IMR-90 (cell line): ENCODE measurements at regions not wholly inside any gene's neighbourhood (a gene's known extent, or its start where the extent isn't known, plus 50 kb on each side); places are given as distances from the start of the nearest gene placed in this dataset.

Experiments used
- ATAC-seq: fragments of 200-7000 bp; cut with Tn5 transposase; 2 replicates; pipeline ENCODE4 v1.9.1; 2020; ENCODE audit warnings: low read depth, mild to moderate bottlenecking, moderate library complexity
- BruUV-seq: library from RNA; stranded (reverse); fragments of 400-500 nt; replicated peaks from 2 replicates; lab custom pipeline; 2021; lab: Mats Ljungman, UMichigan
- CTCF ChIA-PET: fragments of 300-600 bp; formaldehyde crosslinking; extraction: SDS; loops from one replicate; lab custom pipeline; 2021; ENCODE audit warnings: antibody characterized with exemption; lab: Yijun Ruan, JAX
- POLR2A ChIA-PET: fragments of 300-600 bp; sonication (Branson Sonifier 250); formaldehyde crosslinking; loops from one replicate; lab custom pipeline; 2022; ENCODE audit warnings: antibody characterized with exemption; ENCODE audit not compliant: unreplicated experiment; lab: Charles Lee
- DNase-seq: peaks from one replicate; pipeline ENCODE4 v3.0.0; 2013
- H2AFZ ChIP-seq: replicated peaks from 2 replicates; pipeline ENCODE3; 2013; ENCODE audit warnings: low read length, mild to moderate bottlenecking; ENCODE audit not compliant: poor library complexity
- H2AK5ac ChIP-seq: 2 replicates; pipeline ENCODE4 v1.6.1; 2013; ENCODE audit warnings: low read depth, low read length, inconsistent platforms
- H2AK9ac ChIP-seq: replicated peaks from 2 replicates; pipeline ENCODE3; 2013; ENCODE audit warnings: mild to moderate bottlenecking, low read depth, low read length, moderate library complexity; ENCODE audit not compliant: poor library complexity
- H2BK120ac ChIP-seq: 2 replicates; pipeline ENCODE4 v1.6.1; 2013; ENCODE audit warnings: low read depth, low read length, inconsistent platforms
- H2BK15ac ChIP-seq: 3 replicates; pipeline ENCODE4 v1.6.1; 2013; ENCODE audit warnings: low read depth, low read length, inconsistent platforms
- H2BK20ac ChIP-seq: 2 replicates; pipeline ENCODE4 v1.6.1; 2013; ENCODE audit warnings: low read depth, mild to moderate bottlenecking, inconsistent platforms, low read length, moderate library complexity
- H2BK5ac ChIP-seq: 2 replicates; pipeline ENCODE4 v1.6.1; 2013; ENCODE audit warnings: mild to moderate bottlenecking, low read depth, low read length, inconsistent platforms; ENCODE audit not compliant: poor library complexity, severe bottlenecking
- H3K14ac ChIP-seq: replicated peaks from 2 replicates; pipeline ENCODE4 v1.6.1; 2013; ENCODE audit warnings: low read depth, low read length, inconsistent platforms
- H3K18ac ChIP-seq: 2 replicates; pipeline ENCODE4 v1.6.1; 2013; ENCODE audit warnings: low read depth, low read length, control low read depth
- H3K23ac ChIP-seq: 2 replicates; pipeline ENCODE4 v1.6.1; 2013; ENCODE audit warnings: low read depth, low read length, inconsistent platforms
- H3K27ac ChIP-seq: 2 replicates; pipeline ENCODE4 v1.5.1; 2013; ENCODE audit warnings: mild to moderate bottlenecking, control low read depth, low read length; ENCODE audit not compliant: insufficient read depth
- H3K27me3 ChIP-seq: 2 replicates; pipeline ENCODE4 v1.6.1; 2013; ENCODE audit warnings: low read length; ENCODE audit not compliant: control insufficient read depth, insufficient read depth
- H3K36me3 ChIP-seq: 2 replicates; pipeline ENCODE4 v1.6.1; 2013; ENCODE audit warnings: low read length, mixed read lengths; ENCODE audit not compliant: control insufficient read depth, insufficient read depth
- H3K4ac ChIP-seq: 2 replicates; pipeline ENCODE4 v1.6.1; 2013; ENCODE audit warnings: low read depth, low read length, inconsistent platforms
- H3K4me1 ChIP-seq: 2 replicates; pipeline ENCODE4 v1.6.1; 2013; ENCODE audit warnings: low read length, mixed read lengths; ENCODE audit not compliant: control insufficient read depth, insufficient read depth
- H3K4me2 ChIP-seq: 2 replicates; pipeline ENCODE4 v1.6.1; 2013; ENCODE audit warnings: low read depth, mild to moderate bottlenecking, control low read depth, low read length, moderate library complexity
- H3K4me3 ChIP-seq: 2 replicates; pipeline ENCODE4 v1.5.1; 2013; ENCODE audit warnings: low read depth, mild to moderate bottlenecking, control low read depth, low read length, moderate library complexity; ENCODE audit not compliant: insufficient read depth
- H3K56ac ChIP-seq: 2 replicates; pipeline ENCODE4 v1.6.1; 2013; ENCODE audit warnings: low read length, inconsistent platforms; ENCODE audit not compliant: insufficient read depth; ENCODE audit errors: extremely low read depth
- H3K79me1 ChIP-seq, 2 experiments: 2 replicates each; pipeline ENCODE4 v1.6.1; 2013; ENCODE audit warnings: low read length in 2 of 2, inconsistent platforms in 1 of 2, low read depth in 1 of 2
- H3K9ac ChIP-seq: 2 replicates; pipeline ENCODE4 v1.6.1; 2013; ENCODE audit warnings: low read depth, low read length, control low read depth
- H3K9me1 ChIP-seq: 2 replicates; pipeline ENCODE4 v1.6.1; 2013; ENCODE audit warnings: low read length, inconsistent platforms; ENCODE audit not compliant: insufficient read depth
- H3K9me3 ChIP-seq: 2 replicates; pipeline ENCODE4 v1.6.1; 2013; ENCODE audit warnings: low read length; ENCODE audit not compliant: control insufficient read depth, insufficient read depth
- H4K20me1 ChIP-seq: 2 replicates; pipeline ENCODE4 v1.6.1; 2013; ENCODE audit warnings: low read length, inconsistent platforms; ENCODE audit not compliant: insufficient read depth
- H4K5ac ChIP-seq: 2 replicates; pipeline ENCODE4 v1.6.1; 2013; ENCODE audit warnings: mild to moderate bottlenecking, low read depth, low read length, control low read depth
- H4K8ac ChIP-seq, 2 experiments: 2 replicates each; pipeline ENCODE4 v1.6.1; 2013; ENCODE audit warnings: low read depth in 2 of 2, low read length in 2 of 2, control low read depth in 1 of 2, inconsistent platforms in 1 of 2
- H4K91ac ChIP-seq: 2 replicates; pipeline ENCODE4 v1.6.1; 2013; ENCODE audit warnings: low read depth, low read length, inconsistent platforms; ENCODE audit not compliant: insufficient read depth
- BHLHE40 ChIP-seq: fragments of 150-350 bp; IDR thresholded peaks from 2 replicates; pipeline ENCODE4 v1.6.1; 2016; ENCODE audit warnings: mild to moderate bottlenecking, low read depth, low read length
- CEBPB ChIP-seq: IDR thresholded peaks from 2 replicates; pipeline ENCODE4 v1.6.1; 2012; ENCODE audit warnings: low read depth, low read length, improper control_type of control experiment
- MAFK ChIP-seq: IDR thresholded peaks from 2 replicates; pipeline ENCODE4 v1.6.1; 2012; ENCODE audit warnings: low read depth, low read length, improper control_type of control experiment
- MAZ ChIP-seq: IDR thresholded peaks from 2 replicates; pipeline ENCODE4 v1.6.1; 2012; ENCODE audit warnings: low read depth, mild to moderate bottlenecking, low read length, improper control_type of control experiment, moderate library complexity, borderline replicate concordance
- NFE2L2 ChIP-seq: fragments of 150-350 bp; IDR thresholded peaks from 2 replicates; pipeline ENCODE4 v1.6.1; 2016; ENCODE audit warnings: low read depth, mild to moderate bottlenecking, low read length
- POLR2A ChIP-seq: IDR thresholded peaks from 2 replicates; pipeline ENCODE4 v1.6.1; 2012; ENCODE audit warnings: mild to moderate bottlenecking, low read depth, low read length
- RAD21 ChIP-seq: IDR thresholded peaks from 2 replicates; pipeline ENCODE4 v1.6.1; 2012; ENCODE audit warnings: low read length, improper control_type of control experiment
- RCOR1 ChIP-seq: IDR thresholded peaks from 2 replicates; pipeline ENCODE4 v1.6.1; 2012; ENCODE audit warnings: mild to moderate bottlenecking, low read length, improper control_type of control experiment; ENCODE audit not compliant: insufficient replicate concordance
- SMC3 ChIP-seq: fragments of 150-350 bp; IDR thresholded peaks from 2 replicates; pipeline ENCODE4 v1.6.1; 2016; ENCODE audit warnings: low read depth, mild to moderate bottlenecking, antibody characterized with exemption, low read length, moderate library complexity
- WGBS, 2 experiments: methylation state at CpG; one replicate each; pipeline versions ENCODE4 v1.1.5 to v1.1.7; 2013; ENCODE audit warnings: missing lambda C conversion rate in 2 of 2; ENCODE audit not compliant: insufficient read length in 1 of 2; ENCODE audit errors: extremely low coverage in 2 of 2; 5-methylcytosine and 5-hydroxymethylcytosine counted together
- dilution Hi-C: fragments of 300-500 bp; cut with HindIII; formaldehyde crosslinking; loops from one replicate; pipeline ENCODE4 v1.14.3; 2018; ENCODE audit warnings: low sequenced_read_pairs; ENCODE audit not compliant: unreplicated experiment
- in situ Hi-C: fragments of 300-500 bp; cut with MboI; formaldehyde crosslinking; loops from 3 replicates; pipeline ENCODE4 v1.14.3; 2019; ENCODE audit warnings: low sequenced_read_pairs, inconsistent platforms, mixed read lengths
- intact Hi-C: fragments of 100-400 bp; cut with micrococcal nuclease; formaldehyde crosslinking; loops from 2 replicates; pipeline ENCODE4 v1.10.0; 2022
- TF ChIP-seq, protein P1 (sequence below): conservative IDR thresholded peaks from 2 replicates; pipeline ENCODE4 v1.5.1; 2012; ENCODE audit warnings: mild to moderate bottlenecking, low read depth, low read length, improper control_type of control experiment
- TF ChIP-seq, protein P2 (sequence below): fragments of 150-350 bp; IDR thresholded peaks from 2 replicates; pipeline ENCODE4 v1.6.1; 2016; ENCODE audit warnings: low read depth, mild to moderate bottlenecking, low read length, moderate library complexity, borderline replicate concordance
- TF ChIP-seq, protein P3 (sequence below): fragments of 150-350 bp; IDR thresholded peaks from 2 replicates; pipeline ENCODE4 v1.6.1; 2017; ENCODE audit warnings: mild to moderate bottlenecking, antibody characterized with exemption, low read length, low read depth

DNA sequence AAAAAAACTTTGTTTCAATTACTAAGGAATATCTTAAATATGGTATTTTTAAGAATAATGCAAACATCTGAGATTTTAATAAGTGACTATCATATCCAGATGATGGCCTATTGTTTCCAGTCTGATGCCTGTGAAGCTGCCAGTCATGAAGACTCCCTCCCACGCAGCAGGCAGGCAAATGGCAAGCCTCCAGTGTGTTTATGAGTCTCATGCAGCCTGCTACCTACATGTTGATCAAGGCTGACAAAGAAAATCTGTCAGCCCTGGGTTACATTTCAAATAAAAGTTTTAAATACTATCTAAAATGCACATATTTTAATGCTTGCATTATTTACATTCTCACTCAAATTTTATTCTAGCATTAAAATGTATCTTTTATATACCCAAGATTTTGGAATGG, 137.6 kb upstream of the RNPC3 start:
- intact Hi-C loops: no loop called here
- Histone ChIP-seq H3K18ac (no peak overlapping the region), H2BK120ac (no peak overlapping the region), H4K20me1 (no peaks in the 10 kb centered on the region), H3K4me1 (no peaks in the 10 kb centered on the region), H4K5ac (no peak overlapping the region), H3K9me1 (no peaks in the 10 kb centered on the region), H3K27me3 (no peaks in the 10 kb centered on the region), H3K36me3 (no peaks in the 10 kb centered on the region), H3K9me3 (no peaks in the 10 kb centered on the region; the same call in 1 of the 2 replicates), H3K56ac (no peak overlapping the region), H4K91ac (no peak overlapping the region), H2BK15ac (no peak overlapping the region), H2AK9ac (no peak overlapping the region), H3K4me3 (no peak overlapping the region), H3K9ac (no peak overlapping the region), H3K79me1 (no peaks in the 10 kb centered on the region), H2AFZ (no peak overlapping the region), H2AK5ac (no peak overlapping the region), H3K27ac (no peak overlapping the region), H2BK20ac (no peak overlapping the region), H3K4me2 (no peak overlapping the region), H4K8ac (no peak overlapping the region), H3K14ac (no peak overlapping the region), H3K4ac (no peak overlapping the region), H2BK5ac (no peak overlapping the region), H3K23ac (no peak overlapping the region)
- CTCF ChIA-PET: no interaction called here
- no peak for ATAC-seq
- no CpG with 5 or more reads among the region's 1 CpG for WGBS, 2 experiments
- dilution Hi-C loops: no loop called here
- no TSS peak for BruUV-seq
- TF ChIP-seq RCOR1 (no peak), CEBPB (no peak), SMC3 (no peak), BHLHE40 (no peak), MAZ (no peak), RAD21 (no peak), NFE2L2 (no peak), MAFK (no peak), POLR2A (no peak)
- TF ChIP-seq, protein P1, sequence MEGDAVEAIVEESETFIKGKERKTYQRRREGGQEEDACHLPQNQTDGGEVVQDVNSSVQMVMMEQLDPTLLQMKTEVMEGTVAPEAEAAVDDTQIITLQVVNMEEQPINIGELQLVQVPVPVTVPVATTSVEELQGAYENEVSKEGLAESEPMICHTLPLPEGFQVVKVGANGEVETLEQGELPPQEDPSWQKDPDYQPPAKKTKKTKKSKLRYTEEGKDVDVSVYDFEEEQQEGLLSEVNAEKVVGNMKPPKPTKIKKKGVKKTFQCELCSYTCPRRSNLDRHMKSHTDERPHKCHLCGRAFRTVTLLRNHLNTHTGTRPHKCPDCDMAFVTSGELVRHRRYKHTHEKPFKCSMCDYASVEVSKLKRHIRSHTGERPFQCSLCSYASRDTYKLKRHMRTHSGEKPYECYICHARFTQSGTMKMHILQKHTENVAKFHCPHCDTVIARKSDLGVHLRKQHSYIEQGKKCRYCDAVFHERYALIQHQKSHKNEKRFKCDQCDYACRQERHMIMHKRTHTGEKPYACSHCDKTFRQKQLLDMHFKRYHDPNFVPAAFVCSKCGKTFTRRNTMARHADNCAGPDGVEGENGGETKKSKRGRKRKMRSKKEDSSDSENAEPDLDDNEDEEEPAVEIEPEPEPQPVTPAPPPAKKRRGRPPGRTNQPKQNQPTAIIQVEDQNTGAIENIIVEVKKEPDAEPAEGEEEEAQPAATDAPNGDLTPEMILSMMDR: no peak
- TF ChIP-seq, protein P2, sequence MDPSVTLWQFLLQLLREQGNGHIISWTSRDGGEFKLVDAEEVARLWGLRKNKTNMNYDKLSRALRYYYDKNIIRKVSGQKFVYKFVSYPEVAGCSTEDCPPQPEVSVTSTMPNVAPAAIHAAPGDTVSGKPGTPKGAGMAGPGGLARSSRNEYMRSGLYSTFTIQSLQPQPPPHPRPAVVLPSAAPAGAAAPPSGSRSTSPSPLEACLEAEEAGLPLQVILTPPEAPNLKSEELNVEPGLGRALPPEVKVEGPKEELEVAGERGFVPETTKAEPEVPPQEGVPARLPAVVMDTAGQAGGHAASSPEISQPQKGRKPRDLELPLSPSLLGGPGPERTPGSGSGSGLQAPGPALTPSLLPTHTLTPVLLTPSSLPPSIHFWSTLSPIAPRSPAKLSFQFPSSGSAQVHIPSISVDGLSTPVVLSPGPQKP: no peak
- TF ChIP-seq, protein P3, sequence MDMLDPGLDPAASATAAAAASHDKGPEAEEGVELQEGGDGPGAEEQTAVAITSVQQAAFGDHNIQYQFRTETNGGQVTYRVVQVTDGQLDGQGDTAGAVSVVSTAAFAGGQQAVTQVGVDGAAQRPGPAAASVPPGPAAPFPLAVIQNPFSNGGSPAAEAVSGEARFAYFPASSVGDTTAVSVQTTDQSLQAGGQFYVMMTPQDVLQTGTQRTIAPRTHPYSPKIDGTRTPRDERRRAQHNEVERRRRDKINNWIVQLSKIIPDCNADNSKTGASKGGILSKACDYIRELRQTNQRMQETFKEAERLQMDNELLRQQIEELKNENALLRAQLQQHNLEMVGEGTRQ: no peak
- in situ Hi-C loops: no loop called here
- no peak for DNase-seq
- POLR2A ChIA-PET: no interaction called here
